Erythroblast (primary cell): ENCODE measurements at regions not wholly inside any gene's neighbourhood (a gene's known extent, or its start where the extent isn't known, plus 50 kb on each side); places are given as distances from the start of the nearest gene placed in this dataset.

Source experiments
- GATA1 ChIP-seq: IDR thresholded peaks from 2 replicates; pipeline ENCODE4 v1.6.1; 2011; ENCODE audit warnings: low read depth, mild to moderate bottlenecking, control low read depth, low read length, moderate library complexity
- POLR2A ChIP-seq: IDR thresholded peaks from 2 replicates; pipeline ENCODE4 v1.6.1; 2011; ENCODE audit warnings: mild to moderate bottlenecking, low read length

GRCh38 chr2:133952896-133953295, 301.0 kb upstream of the MGAT5 start:
- TF ChIP-seq POLR2A (no peak), GATA1 (no peak)
